ENCODE measurements at regions not wholly inside any gene's neighbourhood (a gene's known extent, or its start where the extent isn't known, plus 50 kb on each side); places are given as distances from the start of the nearest gene placed in this dataset.

DNA sequence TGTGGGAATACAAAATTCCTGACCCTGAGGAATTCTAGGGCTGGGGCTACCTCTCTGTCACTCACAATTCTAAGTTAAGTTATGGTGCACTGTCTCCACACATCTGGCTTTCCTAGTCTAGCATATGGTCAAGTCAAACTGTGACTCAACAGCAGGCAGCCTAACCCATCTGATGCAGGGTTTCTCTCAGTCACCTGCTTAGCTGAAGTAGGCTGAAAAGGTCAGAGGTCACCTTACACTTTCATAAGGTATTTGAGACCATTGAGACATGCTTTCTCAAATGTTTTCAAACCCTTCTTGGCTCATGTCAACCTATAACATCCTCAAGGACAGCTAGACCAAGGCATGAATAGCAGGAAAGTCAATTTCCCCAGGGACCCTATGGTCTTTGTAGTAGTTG lies 196.5 kb upstream of the STK26 start:
- Histone ChIP-seq H3K4me1 (no peaks in the 10 kb centered on the region), H3K9me3 (no peaks in the 10 kb centered on the region), H3K4me2 (no peak overlapping the region), H3K27ac (no peak overlapping the region), H3K4me3 (no peak overlapping the region)
- CTCF ChIA-PET = interaction anchor here (0.5 kb wide), 1 partner anchor 19 kb away, joined by 3 read pairs; no protein-coding TSS in a partner anchor
- DNase-seq (ENCODE audit: low read depth in 1 of 2, low spot score in 1 of 2) (no peak), ATAC-seq (no peak), FAIRE-seq (no peak)
- POLR2A ChIA-PET = no interaction called here
- TF ChIP-seq JUN (IDR thresholded peaks at IDR 0.05) (no peak), POLR2AphosphoS2 (conservative IDR thresholded peaks at IDR 0.05; ENCODE audit: low read length) (no peak), MAFK (IDR thresholded peaks at IDR 0.05; ENCODE audit: partially characterized antibody) (no peak), ESRRA (IDR thresholded peaks at IDR 0.05; ENCODE audit: borderline replicate concordance, low read length) (no peak), MYC (IDR thresholded peaks at IDR 0.05; ENCODE audit: borderline replicate concordance, low read length) (no peak), FOSL2 (IDR thresholded peaks at IDR 0.05) (no peak), FOSL2 (CRISPR knock-in tag; IDR thresholded peaks at IDR 0.05) (no peak), PHF8 (IDR thresholded peaks at IDR 0.05; ENCODE audit: borderline replicate concordance, low read depth) (no peak), ZC3H11A (IDR thresholded peaks at IDR 0.05) (no peak), KDM5A (IDR thresholded peaks at IDR 0.05) (no peak), KDM1A (IDR thresholded peaks at IDR 0.05; ENCODE audit: low read depth) (no peak), HOXA7 (CRISPR knock-in tag; IDR thresholded peaks at IDR 0.05) (no peak)
- TF ChIP-seq, protein P1, sequence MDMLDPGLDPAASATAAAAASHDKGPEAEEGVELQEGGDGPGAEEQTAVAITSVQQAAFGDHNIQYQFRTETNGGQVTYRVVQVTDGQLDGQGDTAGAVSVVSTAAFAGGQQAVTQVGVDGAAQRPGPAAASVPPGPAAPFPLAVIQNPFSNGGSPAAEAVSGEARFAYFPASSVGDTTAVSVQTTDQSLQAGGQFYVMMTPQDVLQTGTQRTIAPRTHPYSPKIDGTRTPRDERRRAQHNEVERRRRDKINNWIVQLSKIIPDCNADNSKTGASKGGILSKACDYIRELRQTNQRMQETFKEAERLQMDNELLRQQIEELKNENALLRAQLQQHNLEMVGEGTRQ (IDR thresholded peaks at IDR 0.05) = no peak

DNA sequence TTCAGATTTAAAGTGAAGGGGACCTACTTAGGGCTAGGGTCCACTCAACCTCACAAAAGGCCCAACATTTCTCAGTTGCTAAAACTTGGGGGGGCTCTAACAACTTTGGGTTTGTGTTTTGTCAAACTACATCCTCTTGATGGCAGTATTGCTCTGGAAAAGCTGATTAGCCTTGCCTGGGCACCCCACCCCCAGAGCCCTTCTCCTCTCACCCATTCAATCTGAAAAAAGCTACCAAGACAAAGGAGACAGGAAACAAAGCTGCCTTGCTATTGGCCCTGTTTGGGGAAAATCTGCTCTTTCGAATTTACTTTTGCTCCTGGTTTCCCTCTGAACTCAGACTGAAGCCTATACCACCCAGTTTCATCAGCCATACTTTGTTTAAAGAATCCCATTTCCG lies 195.2 kb upstream of the STK26 start:
- 53% methylated on average over 2 of the region's 2 CpGs for WGBS (ENCODE audit: missing lambda C conversion rate)
- DNase-seq (ENCODE audit: low read depth in 1 of 2, low spot score in 1 of 2) = peak in 1 of 2 experiments; percentile 43

DNA sequence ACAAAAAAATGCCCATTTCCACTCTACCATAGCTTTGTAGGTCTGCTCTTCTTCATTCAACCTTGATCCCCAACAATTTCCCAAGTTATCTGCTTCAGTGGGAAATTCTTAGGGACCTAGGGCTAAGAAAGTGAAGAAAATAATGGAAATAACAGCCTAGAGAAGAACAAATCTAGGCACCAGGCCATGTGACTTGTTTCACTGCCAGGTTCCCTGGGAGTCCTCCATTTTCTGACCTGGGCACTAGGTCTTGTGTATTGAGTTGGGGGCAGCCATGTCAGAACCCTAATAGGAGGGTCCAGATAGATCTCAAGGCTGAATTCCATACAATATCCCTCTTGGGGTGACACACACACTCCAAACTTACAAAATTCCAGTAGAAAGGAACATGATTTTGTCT lies 194.6 kb upstream of the STK26 start:
- no peak for FAIRE-seq
- ATAC-seq = no peak
- TF ChIP-seq EP300 (IDR thresholded peaks at IDR 0.05) (no peak), KDM1A (IDR thresholded peaks at IDR 0.05; ENCODE audit: low read depth) (no peak), HOXB13 (CRISPR knock-in tag; IDR thresholded peaks at IDR 0.05; ENCODE audit: low read depth) (no peak), FOSB (CRISPR knock-in tag; IDR thresholded peaks at IDR 0.05) (no peak), HOXB5 (CRISPR knock-in tag; IDR thresholded peaks at IDR 0.05) (no peak), KDM5A (IDR thresholded peaks at IDR 0.05) (no peak), MAFK (IDR thresholded peaks at IDR 0.05; ENCODE audit: partially characterized antibody) (no peak), NFE2L2 (conservative IDR thresholded peaks at IDR 0.05; ENCODE audit: low read length) (no peak), RAD21 (conservative IDR thresholded peaks at IDR 0.05 in 1 of 2, IDR thresholded peaks at IDR 0.05 in 1 of 2) (no peak), RNF2 (IDR thresholded peaks at IDR 0.05; ENCODE audit: borderline replicate concordance, low read depth) (no peak)
- TF ChIP-seq, protein P2, sequence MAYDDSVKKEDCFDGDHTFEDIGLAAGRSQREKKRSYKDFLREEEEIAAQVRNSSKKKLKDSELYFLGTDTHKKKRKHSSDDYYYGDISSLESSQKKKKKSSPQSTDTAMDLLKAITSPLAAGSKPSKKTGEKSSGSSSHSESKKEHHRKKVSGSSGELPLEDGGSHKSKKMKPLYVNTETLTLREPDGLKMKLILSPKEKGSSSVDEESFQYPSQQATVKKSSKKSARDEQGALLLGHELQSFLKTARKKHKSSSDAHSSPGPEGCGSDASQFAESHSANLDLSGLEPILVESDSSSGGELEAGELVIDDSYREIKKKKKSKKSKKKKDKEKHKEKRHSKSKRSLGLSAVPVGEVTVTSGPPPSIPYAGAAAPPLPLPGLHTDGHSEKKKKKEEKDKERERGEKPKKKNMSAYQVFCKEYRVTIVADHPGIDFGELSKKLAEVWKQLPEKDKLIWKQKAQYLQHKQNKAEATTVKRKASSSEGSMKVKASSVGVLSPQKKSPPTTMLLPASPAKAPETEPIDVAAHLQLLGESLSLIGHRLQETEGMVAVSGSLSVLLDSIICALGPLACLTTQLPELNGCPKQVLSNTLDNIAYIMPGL (CRISPR knock-in tag; IDR thresholded peaks at IDR 0.05; ENCODE audit: borderline replicate concordance) = no peak
- TF ChIP-seq, protein P3, sequence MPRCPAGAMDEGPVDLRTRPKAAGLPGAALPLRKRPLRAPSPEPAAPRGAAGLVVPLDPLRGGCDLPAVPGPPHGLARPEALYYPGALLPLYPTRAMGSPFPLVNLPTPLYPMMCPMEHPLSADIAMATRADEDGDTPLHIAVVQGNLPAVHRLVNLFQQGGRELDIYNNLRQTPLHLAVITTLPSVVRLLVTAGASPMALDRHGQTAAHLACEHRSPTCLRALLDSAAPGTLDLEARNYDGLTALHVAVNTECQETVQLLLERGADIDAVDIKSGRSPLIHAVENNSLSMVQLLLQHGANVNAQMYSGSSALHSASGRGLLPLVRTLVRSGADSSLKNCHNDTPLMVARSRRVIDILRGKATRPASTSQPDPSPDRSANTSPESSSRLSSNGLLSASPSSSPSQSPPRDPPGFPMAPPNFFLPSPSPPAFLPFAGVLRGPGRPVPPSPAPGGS (IDR thresholded peaks at IDR 0.05) = no peak
- H3K27ac ChIP-seq = no peak overlapping the region
- POLR2A ChIA-PET = no interaction called here
- DNase-seq (ENCODE audit: low read depth in 1 of 2, low spot score in 1 of 2) = no peak
- no peaks in the 10 kb centered on the region for H3K4me1 ChIP-seq
- H3K4me2 ChIP-seq = no peak overlapping the region
- no peak overlapping the region for H3K4me3 ChIP-seq
- H3K9me3 ChIP-seq = no peaks in the 10 kb centered on the region
- CTCF ChIA-PET = interaction anchor here (1.0 to 2.6 kb wide), 2 partner anchors 13 to 391 kb away, joined by 3 to 11 read pairs; partner anchors contain the start of gene RAP2C

More for the DNA sequence above, 195.2 kb upstream of the STK26 start:
- ChIA-PET POLR2A (no interaction called here), CTCF (interaction anchor here (1.0 to 2.6 kb wide), 2 partner anchors 14 to 392 kb away, joined by 3 to 11 read pairs; partner anchors contain the start of gene RAP2C)
- Histone ChIP-seq H3K9me3 (no peaks in the 10 kb centered on the region), H3K4me2 (no peak overlapping the region), H3K4me3 (no peak overlapping the region), H3K27ac (no peak overlapping the region), H3K4me1 (no peaks in the 10 kb centered on the region)
- TF ChIP-seq, protein P3 (IDR thresholded peaks at IDR 0.05) = no peak
- TF ChIP-seq RAD21 (conservative IDR thresholded peaks at IDR 0.05 in 1 of 2, IDR thresholded peaks at IDR 0.05 in 1 of 2) (peak; percentile 43 to 49), BHLHE40 (IDR thresholded peaks at IDR 0.05; ENCODE audit: low read depth, low read length) (no peak)
- FAIRE-seq (no peak), ATAC-seq (peak in 1 of 2 experiments; percentile 66; a peak in 3 of 6 replicates)

Measured in A549 (cell line).